K562 (cell line): ENCODE measurements at regions not wholly inside any gene's neighbourhood (a gene's known extent, or its start where the extent isn't known, plus 50 kb on each side); places are given as distances from the start of the nearest gene placed in this dataset.

ENCODE experiments used
- ATAC-seq: fragments of 200-7000 bp; cut with Tn5 transposase; 3 replicates; pipeline ENCODE4 v1.9.1; 2020; ENCODE audit warnings: moderate library complexity
- BruUV-seq: library from RNA; stranded (reverse); fragments of 400-500 nt; replicated peaks from 2 replicates; lab custom pipeline; 2021; lab: Mats Ljungman, UMichigan
- CTCF ChIA-PET: fragments of 300-600 bp; formaldehyde crosslinking; extraction: SDS; loops from one replicate; lab custom pipeline; 2021; ENCODE audit warnings: low intra/inter-chr PET ratio; lab: Yijun Ruan, JAX
- POLR2A ChIA-PET: fragments of 300-600, 350-650 bp; sonication (Branson Sonifier 250); formaldehyde crosslinking; extraction: SDS; loops from one replicate; lab custom pipeline; 2021; ENCODE audit warnings: antibody characterized with exemption, inconsistent platforms; lab: Yijun Ruan, JAX
- DNase-seq, 4 experiments: peaks; one replicate each; pipeline versions ENCODE4 v3.0.0 to v3.0.0-alpha.2; 2011 to 2018; ENCODE audit warnings: low spot score in 3 of 4, mixed read lengths in 3 of 4; ENCODE audit errors: extremely low read depth in 1 of 4
- FAIRE-seq: peaks from 2 replicates; lab custom pipeline; 2011; peaks lifted over from hg19 to GRCh38; lab: Jason Lieb, UNC
- H2AFZ ChIP-seq: 2 replicates; pipeline ENCODE4 v1.6.0; 2011; ENCODE audit warnings: low read depth, low read length, control low read depth, inconsistent platforms
- H3K27ac ChIP-seq: fragments of 200-600 bp; 3 replicates; pipeline ENCODE4 v1.8.0; 2011; ENCODE audit warnings: low read depth, mild to moderate bottlenecking, control low read depth, inconsistent platforms, low read length, moderate library complexity, mixed read lengths; ENCODE audit errors: extremely low read depth
- H3K27me3 ChIP-seq, 2 experiments: fragments of 300-600 bp in 1 of 2; 2 replicates in 1 of 2; 3 replicates in 1 of 2; pipeline versions ENCODE4 v1.6.0 to v1.8.0; 2011; ENCODE audit warnings: inconsistent platforms in 2 of 2, low read length in 2 of 2, mild to moderate bottlenecking in 1 of 2, mixed read lengths in 1 of 2, moderate library complexity in 1 of 2; ENCODE audit not compliant: control insufficient read depth in 2 of 2, insufficient read depth in 2 of 2
- H3K36me3 ChIP-seq: fragments of 300-600 bp; 3 replicates; pipeline ENCODE4 v1.8.0; 2011; ENCODE audit warnings: mild to moderate bottlenecking, low read length, inconsistent platforms; ENCODE audit not compliant: control insufficient read depth, insufficient read depth
- H3K4me1 ChIP-seq, 2 experiments: fragments of 200-600 bp in 1 of 2; replicated peaks in 1 of 2; 2 replicates in 1 of 2; 3 replicates in 1 of 2; pipeline versions ENCODE4 v1.5.1 to v1.8.0; 2011; ENCODE audit warnings: inconsistent platforms in 2 of 2, low read length in 2 of 2, mild to moderate bottlenecking in 1 of 2, mixed read lengths in 1 of 2, moderate library complexity in 1 of 2; ENCODE audit not compliant: control insufficient read depth in 2 of 2, insufficient read depth in 2 of 2
- H3K4me2 ChIP-seq: 2 replicates; pipeline ENCODE4 v1.6.1; 2011; ENCODE audit warnings: low read length, control low read depth, inconsistent platforms, mixed read lengths; ENCODE audit not compliant: insufficient read depth
- H3K4me3 ChIP-seq: fragments of 200-600 bp; sonication (generic), shearing (Covaris generic); 2 replicates; pipeline ENCODE4 v1.5.1; 2016; ENCODE audit warnings: control low read depth, inconsistent platforms
- H3K79me2 ChIP-seq: fragments of 200-600 bp; 3 replicates; pipeline ENCODE4 v1.8.0; 2011; ENCODE audit warnings: low read length, inconsistent platforms; ENCODE audit not compliant: control insufficient read depth, insufficient read depth
- H3K9ac ChIP-seq, 2 experiments: 2 replicates each; pipeline versions ENCODE4 v1.6.0 to v1.6.1; 2011; ENCODE audit warnings: low read depth in 2 of 2, low read length in 2 of 2, control low read depth in 1 of 2, inconsistent platforms in 1 of 2, mild to moderate bottlenecking in 1 of 2, mixed read lengths in 1 of 2; ENCODE audit not compliant: insufficient read depth in 1 of 2
- H3K9me1 ChIP-seq: one replicate; pipeline ENCODE4 v1.6.0; 2011; ENCODE audit warnings: inconsistent platforms, mild to moderate bottlenecking, low read length, moderate library complexity; ENCODE audit not compliant: control insufficient read depth, insufficient read depth
- H3K9me3 ChIP-seq: replicated peaks from 2 replicates; pipeline ENCODE4 v1.5.1; 2011; ENCODE audit warnings: low read depth, low read length, inconsistent platforms; ENCODE audit not compliant: control insufficient read depth, insufficient read depth
- H4K20me1 ChIP-seq: replicated peaks from 2 replicates; pipeline ENCODE4 v1.6.1; 2011; ENCODE audit warnings: low read length, inconsistent platforms, mixed read lengths; ENCODE audit not compliant: control insufficient read depth, insufficient read depth
- SRSF3 ChIP-seq: fragments of 200-400 bp; formaldehyde crosslinking; IDR thresholded peaks from 2 replicates; pipeline ENCODE4 v1.6.1; 2016; ENCODE audit warnings: mild to moderate bottlenecking, low read length, moderate library complexity; ENCODE audit not compliant: insufficient read depth
- XRCC4 ChIP-seq: IDR thresholded peaks from one replicate; pipeline ENCODE4 v1.6.1; 2011; ENCODE audit not compliant: insufficient read depth, insufficient read length; ENCODE audit errors: extremely low read depth
- ZNF639 ChIP-seq, 2 experiments: fragments of 200-800 bp in 1 of 2; sonication (Bioruptor generic) in 1 of 2; sonication (generic) in 1 of 2; formaldehyde crosslinking in 1 of 2; IDR thresholded peaks in 1 of 2; conservative IDR thresholded peaks in 1 of 2; 2 replicates each; pipeline versions ENCODE4 v1.5.0 to v1.6.1; 2016 to 2020; ENCODE audit warnings: missing compliant biosample characterization in 1 of 2, missing genetic modification characterization in 1 of 2, missing genetic modification reagents in 1 of 2
- WGBS: fragments of 100-300 bp; shearing (Covaris generic); methylation state at CpG from one replicate; pipeline ENCODE4 v1.1.6; 2016; ENCODE audit warnings: low coverage, mixed read lengths; ENCODE audit not compliant: insufficient coverage; ENCODE audit errors: missing lambda C conversion rate; 5-methylcytosine and 5-hydroxymethylcytosine counted together
- in situ Hi-C: fragments of 300-500 bp; cut with MboI; formaldehyde crosslinking; loops from 4 replicates; pipeline ENCODE4 v1.15.0; 2018; ENCODE audit warnings: inconsistent platforms, mixed read lengths
- intact Hi-C: fragments of 100-400 bp; cut with micrococcal nuclease; formaldehyde crosslinking; loops from 2 replicates; pipeline ENCODE4 v1.14.2; 2022

DNA sequence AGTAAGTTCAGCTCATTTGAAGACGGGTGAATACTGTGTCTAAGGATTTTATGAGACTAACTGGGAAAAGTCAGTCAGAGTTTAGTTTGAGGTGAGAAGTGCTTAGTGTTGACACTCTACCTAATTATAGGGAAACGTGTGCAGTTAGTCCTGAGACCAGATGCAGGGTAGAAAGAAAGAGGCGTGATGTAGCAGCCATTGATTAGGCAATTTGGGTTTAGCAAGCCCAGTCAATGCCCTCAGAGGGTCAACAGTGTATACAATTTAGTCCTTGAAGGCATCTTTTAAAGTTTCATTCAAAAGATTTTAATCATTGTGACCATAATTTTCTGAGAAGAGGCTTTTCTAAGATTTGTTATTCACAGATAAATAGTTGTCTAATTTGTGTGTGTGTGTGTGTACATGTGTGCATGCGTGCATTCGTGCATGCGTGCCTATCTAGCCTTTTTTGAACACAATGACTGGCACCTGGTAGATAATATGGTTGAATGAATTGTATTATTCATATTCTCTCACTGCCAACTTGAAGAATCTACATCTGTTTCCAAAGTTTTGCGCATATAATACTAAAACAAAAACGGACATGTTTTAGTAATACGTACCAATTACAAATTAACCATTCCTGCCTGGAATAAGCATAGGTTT lies 332.9 kb downstream of the SRGAP2C start:
- WGBS = 9% methylated on average over 9 of the region's 9 CpGs
- no peak overlapping the region for H3K4me2 ChIP-seq
- H3K27ac ChIP-seq = no peak overlapping the region
- no peak overlapping the region for H3K9ac ChIP-seq
- no peak overlapping the region for H2AFZ ChIP-seq
- no peaks in the 10 kb centered on the region for H3K9me3 ChIP-seq
- POLR2A ChIA-PET = no interaction called here
- no peaks in the 10 kb centered on the region for H3K36me3 ChIP-seq
- intact Hi-C loops = no loop called here
- BruUV-seq = no TSS peak
- ATAC-seq (no peak), DNase-seq (no peak), FAIRE-seq (no peak)
- no peak for TF ChIP-seq SRSF3
- no peak for TF ChIP-seq XRCC4
- TF ChIP-seq ZNF639 (CRISPR knock-in tag; conservative IDR thresholded peaks at IDR 0.05 in 1 of 2, IDR thresholded peaks at IDR 0.05 in 1 of 2) = no peak
- CTCF ChIA-PET = no interaction called here
- peaks cover 0 to 9% of the 10 kb centered on the region in 2 experiments; a peak in 2 of 5 replicates for H3K4me1 ChIP-seq
- no peaks in the 10 kb centered on the region for H4K20me1 ChIP-seq
- no peaks in the 10 kb centered on the region for H3K79me2 ChIP-seq
- H3K9me1 ChIP-seq = no peaks in the 10 kb centered on the region
- peaks cover 12 to 19% of the 10 kb centered on the region in 2 experiments; a peak in 4 of 5 replicates for H3K27me3 ChIP-seq
- in situ Hi-C loops = no loop called here
- no peak overlapping the region for H3K4me3 ChIP-seq
